SIG-M5 treated with dmso at 0.1 percent for 504 hours (cell line): ENCODE measurements at regions not wholly inside any gene's neighbourhood (a gene's known extent, or its start where the extent isn't known, plus 50 kb on each side); places are given as distances from the start of the nearest gene placed in this dataset.
"Not testable (repeated sequence)": the region's sequence is repeated elsewhere in the genome, so short reads cannot be mapped to it uniquely, and the experiment has no call there.

Source experiments
- DNase-seq: peaks from one replicate; lab custom pipeline; 2025; ENCODE audit not compliant: unreplicated experiment; lab: John Stamatoyannopoulos, UW

GRCh38 chr5:89694026-89694550, 715.5 kb downstream of the CETN3 start:
- DNase-seq: no peak

- no peak for DNase-seq
These were observed 719.2 kb downstream of the CETN3 start for GRCh38 chr5:89690331-89690730.

- DNase-seq: no peak
These were observed 723.3 kb downstream of the CETN3 start for GRCh38 chr5:89686081-89686765.

- no peak for DNase-seq
These were observed 732.9 kb downstream of the CETN3 start for GRCh38 chr5:89676634-89677033.

GRCh38 chr5:89673019-89673418, 736.5 kb downstream of the CETN3 start:
- DNase-seq: no peak

GRCh38 chr5:89668821-89669220, 740.7 kb downstream of the CETN3 start:
- DNase-seq: no peak

- no peak for DNase-seq
These were observed 747.1 kb downstream of the CETN3 start for GRCh38 chr5:89662499-89662898.

GRCh38 chr5:89638871-89639270, 755.9 kb upstream of the MEF2C start:
- no peak for DNase-seq

- DNase-seq: not testable (repeated sequence)
These were observed 751.2 kb upstream of the MEF2C start for GRCh38 chr5:89634176-89634575.

GRCh38 chr5:89630064-89630463, 747.1 kb upstream of the MEF2C start:
- DNase-seq: not testable (repeated sequence)

GRCh38 chr5:89628876-89629635, 746.1 kb upstream of the MEF2C start:
- no peak for DNase-seq

- no peak for DNase-seq
These were observed 733.0 kb upstream of the MEF2C start for GRCh38 chr5:89615839-89616518.

GRCh38 chr5:89613222-89613956, 730.4 kb upstream of the MEF2C start:
- DNase-seq: no peak

- no peak for DNase-seq
These were observed 724.1 kb upstream of the MEF2C start for GRCh38 chr5:89606939-89607534.

- no peak for DNase-seq
These were observed 721.4 kb upstream of the MEF2C start for GRCh38 chr5:89604342-89604741.

GRCh38 chr5:89601880-89602279, 718.9 kb upstream of the MEF2C start:
- DNase-seq: no peak

- DNase-seq: no peak
These were observed 714.9 kb upstream of the MEF2C start for GRCh38 chr5:89597878-89598277.

- DNase-seq: no peak
These were observed 713.8 kb upstream of the MEF2C start for GRCh38 chr5:89596821-89597220.

GRCh38 chr5:89595056-89595455, 712.1 kb upstream of the MEF2C start:
- no peak for DNase-seq

- DNase-seq: peak; percentile 2
These were observed 701.5 kb upstream of the MEF2C start for GRCh38 chr5:89584339-89584956.
